ENCODE measurements at regions not wholly inside any gene's neighbourhood (a gene's known extent, or its start where the extent isn't known, plus 50 kb on each side); places are given as distances from the start of the nearest gene placed in this dataset.
A peak's percentile ranks its signal among the peaks of the same experiment; 100 is the strongest.

DNA sequence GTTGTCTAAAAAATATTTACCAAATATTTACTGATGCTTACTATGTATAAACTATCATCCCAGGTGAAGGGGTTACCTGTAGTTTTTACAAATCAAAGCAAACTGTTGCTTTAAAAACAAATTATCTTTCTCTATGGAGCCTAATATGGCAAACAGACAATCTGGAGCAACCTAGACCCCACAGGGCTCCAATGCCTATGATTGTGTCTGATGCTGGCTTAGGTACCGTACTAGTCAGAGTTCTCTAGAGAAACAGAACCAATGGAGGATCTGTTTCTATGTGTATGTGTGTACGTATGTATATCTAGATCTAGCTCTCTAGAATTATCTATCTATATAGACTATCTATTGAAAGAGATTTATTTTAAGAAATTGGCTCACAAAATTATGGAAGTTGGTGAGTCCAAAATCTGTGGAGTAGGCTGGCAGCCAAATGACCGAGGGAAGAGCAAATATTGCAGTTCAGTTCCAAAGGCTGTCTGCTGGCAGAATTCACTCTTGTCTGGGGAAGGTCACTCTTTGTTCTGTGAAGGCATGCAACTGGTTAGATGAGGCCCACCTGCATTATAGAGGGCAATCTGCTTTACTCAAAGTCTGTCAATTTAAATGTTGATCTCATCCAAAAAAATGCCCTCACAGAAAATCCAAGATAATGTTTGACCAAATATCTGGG, 127.1 kb upstream of the ENPEP start:
- no peak overlapping the region for H3K27ac ChIP-seq (ENCODE audit: low read depth, low read length, poor library complexity, severe bottlenecking)
- H3K4me1 ChIP-seq (ENCODE audit: insufficient read depth, low read length, poor library complexity, severe bottlenecking) = no peaks in the 10 kb centered on the region
- H2AFZ ChIP-seq (ENCODE audit: low read length) = no peak overlapping the region
- POLR2A ChIA-PET = no interaction called here
- BruUV-seq (replicated peaks) = no TSS peak
- CTCF ChIA-PET (ENCODE audit: unreplicated experiment) = no interaction called here
- TF ChIP-seq, protein P1, sequence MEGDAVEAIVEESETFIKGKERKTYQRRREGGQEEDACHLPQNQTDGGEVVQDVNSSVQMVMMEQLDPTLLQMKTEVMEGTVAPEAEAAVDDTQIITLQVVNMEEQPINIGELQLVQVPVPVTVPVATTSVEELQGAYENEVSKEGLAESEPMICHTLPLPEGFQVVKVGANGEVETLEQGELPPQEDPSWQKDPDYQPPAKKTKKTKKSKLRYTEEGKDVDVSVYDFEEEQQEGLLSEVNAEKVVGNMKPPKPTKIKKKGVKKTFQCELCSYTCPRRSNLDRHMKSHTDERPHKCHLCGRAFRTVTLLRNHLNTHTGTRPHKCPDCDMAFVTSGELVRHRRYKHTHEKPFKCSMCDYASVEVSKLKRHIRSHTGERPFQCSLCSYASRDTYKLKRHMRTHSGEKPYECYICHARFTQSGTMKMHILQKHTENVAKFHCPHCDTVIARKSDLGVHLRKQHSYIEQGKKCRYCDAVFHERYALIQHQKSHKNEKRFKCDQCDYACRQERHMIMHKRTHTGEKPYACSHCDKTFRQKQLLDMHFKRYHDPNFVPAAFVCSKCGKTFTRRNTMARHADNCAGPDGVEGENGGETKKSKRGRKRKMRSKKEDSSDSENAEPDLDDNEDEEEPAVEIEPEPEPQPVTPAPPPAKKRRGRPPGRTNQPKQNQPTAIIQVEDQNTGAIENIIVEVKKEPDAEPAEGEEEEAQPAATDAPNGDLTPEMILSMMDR (conservative IDR thresholded peaks at IDR 0.05; ENCODE audit: low read length) = no peak
- TF ChIP-seq EZH2phosphoT487 (IDR thresholded peaks at IDR 0.05; ENCODE audit: borderline replicate concordance, low read depth, low read length) = no peak
- intact Hi-C loops (cut with micrococcal nuclease; ENCODE audit: unreplicated experiment) = no loop called here
- DNase-seq (ENCODE audit: low spot score) = no peak
- H3K9me2 ChIP-seq (ENCODE audit: insufficient read depth, low read length) = no peaks in the 10 kb centered on the region
- H3K9me3 ChIP-seq (ENCODE audit: low read length) = no peaks in the 10 kb centered on the region
- no peak overlapping the region for H3K4me2 ChIP-seq (ENCODE audit: low read length)
- H4K20me1 ChIP-seq (ENCODE audit: insufficient read depth, low read length) = no peaks in the 10 kb centered on the region
- H3K4me3 ChIP-seq (ENCODE audit: low read depth, low read length, poor library complexity, severe bottlenecking) = no peak overlapping the region
- no peaks in the 10 kb centered on the region for H3K36me3 ChIP-seq (ENCODE audit: insufficient read depth, low read length)
- no peaks in the 10 kb centered on the region for H3K79me2 ChIP-seq (ENCODE audit: insufficient read depth, low read depth, low read length)

GRCh38 chr4:110347805-110348204, 128.2 kb upstream of the ENPEP start:
- H2AFZ ChIP-seq (ENCODE audit: low read length) = no peak overlapping the region
- POLR2A ChIA-PET = no interaction called here
- H3K4me3 ChIP-seq (ENCODE audit: low read depth, low read length, poor library complexity, severe bottlenecking) = no peak overlapping the region
- no peak overlapping the region for H3K27ac ChIP-seq (ENCODE audit: low read depth, low read length, poor library complexity, severe bottlenecking)
- no peaks in the 10 kb centered on the region for H3K9me2 ChIP-seq (ENCODE audit: insufficient read depth, low read length)
- TF ChIP-seq, protein P1 (conservative IDR thresholded peaks at IDR 0.05; ENCODE audit: low read length) = no peak
- TF ChIP-seq EZH2phosphoT487 (IDR thresholded peaks at IDR 0.05; ENCODE audit: borderline replicate concordance, low read depth, low read length) = no peak
- H4K20me1 ChIP-seq (ENCODE audit: insufficient read depth, low read length) = no peaks in the 10 kb centered on the region
- no peaks in the 10 kb centered on the region for H3K36me3 ChIP-seq (ENCODE audit: insufficient read depth, low read length)
- DNase-seq (ENCODE audit: low spot score) = no peak
- no peaks in the 10 kb centered on the region for H3K9me3 ChIP-seq (ENCODE audit: low read length)
- H3K4me1 ChIP-seq (ENCODE audit: insufficient read depth, low read length, poor library complexity, severe bottlenecking) = no peaks in the 10 kb centered on the region
- no peaks in the 10 kb centered on the region for H3K79me2 ChIP-seq (ENCODE audit: insufficient read depth, low read depth, low read length)
- H3K4me2 ChIP-seq (ENCODE audit: low read length) = no peak overlapping the region
- CTCF ChIA-PET (ENCODE audit: unreplicated experiment) = no interaction called here
- intact Hi-C loops (cut with micrococcal nuclease; ENCODE audit: unreplicated experiment) = no loop called here
- BruUV-seq (replicated peaks) = no TSS peak

DNA sequence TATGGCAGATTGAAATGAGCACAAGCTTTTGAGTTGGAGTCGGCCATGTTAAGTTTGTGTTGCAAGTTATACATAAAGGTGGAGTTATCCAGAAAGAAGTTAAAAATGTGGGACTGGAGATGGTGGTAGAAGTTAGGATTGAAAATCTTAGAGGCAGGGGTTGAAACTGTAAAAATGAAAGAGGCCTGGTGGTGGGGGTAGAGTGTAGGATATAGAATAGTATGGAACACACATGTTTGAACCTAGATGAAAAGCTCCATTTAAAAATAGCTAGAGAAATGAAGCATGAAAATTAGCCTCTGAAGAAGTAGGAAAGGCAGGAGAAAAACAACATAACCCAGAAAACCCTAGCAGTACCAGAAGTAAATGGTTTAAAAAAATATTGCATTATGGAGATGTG, 131.8 kb upstream of the ENPEP start:
- no peaks in the 10 kb centered on the region for H3K4me1 ChIP-seq (ENCODE audit: insufficient read depth, low read length, poor library complexity, severe bottlenecking)
- H3K4me2 ChIP-seq (ENCODE audit: low read length) = no peak overlapping the region
- POLR2A ChIA-PET = interaction anchor here (0.6 kb wide), 1 partner anchor 417 kb away, joined by 6 read pairs; no protein-coding TSS in a partner anchor
- no peak for DNase-seq (ENCODE audit: low spot score)
- no peaks in the 10 kb centered on the region for H4K20me1 ChIP-seq (ENCODE audit: insufficient read depth, low read length)
- H3K27ac ChIP-seq (ENCODE audit: low read depth, low read length, poor library complexity, severe bottlenecking) = no peak overlapping the region
- no TSS peak for BruUV-seq (replicated peaks)
- H2AFZ ChIP-seq (ENCODE audit: low read length) = no peak overlapping the region
- CTCF ChIA-PET (ENCODE audit: unreplicated experiment) = no interaction called here
- no peaks in the 10 kb centered on the region for H3K79me2 ChIP-seq (ENCODE audit: insufficient read depth, low read depth, low read length)
- TF ChIP-seq, protein P1 (conservative IDR thresholded peaks at IDR 0.05; ENCODE audit: low read length) = 0 out of 2 replicates have a peak, but pooled peaks have one; percentile 25
- TF ChIP-seq EZH2phosphoT487 (IDR thresholded peaks at IDR 0.05; ENCODE audit: borderline replicate concordance, low read depth, low read length) = no peak
- H3K9me2 ChIP-seq (ENCODE audit: insufficient read depth, low read length) = no peaks in the 10 kb centered on the region
- no peaks in the 10 kb centered on the region for H3K9me3 ChIP-seq (ENCODE audit: low read length)
- no peak overlapping the region for H3K4me3 ChIP-seq (ENCODE audit: low read depth, low read length, poor library complexity, severe bottlenecking)
- intact Hi-C loops (cut with micrococcal nuclease; ENCODE audit: unreplicated experiment) = no loop called here
- no peaks in the 10 kb centered on the region for H3K36me3 ChIP-seq (ENCODE audit: insufficient read depth, low read length)

Data from OCI-LY7 (cell line).